Pancreas (tissue), 10 donors: ENCODE measurements at regions not wholly inside any gene's neighbourhood (a gene's known extent, or its start where the extent isn't known, plus 50 kb on each side); places are given as distances from the start of the nearest gene placed in this dataset.

ENCODE experiments used
- ATAC-seq, 4 donors: fragments of 200-7000 bp; cut with Tn5 transposase; one replicate each; pipeline versions ENCODE4 v1.8.0 to v1.9.1; 2020; ENCODE audit warnings: mild to moderate bottlenecking in 4 of 4, moderate library complexity in 4 of 4
- DNase-seq, 6 donors: peaks; one replicate each; pipeline ENCODE4 v3.0.0-alpha.2; 2020
- FAIRE-seq: peaks from 2 replicates; lab custom pipeline; 2012; peaks lifted over from hg19 to GRCh38; lab: Jason Lieb, UNC
- H3K27ac ChIP-seq, 4 donors: fragments of 200-600 bp; sonication (generic); 1 replicate in 3 of 4; 2 replicates in 1 of 4; pipeline versions ENCODE4 v1.5.0 to v1.8.0; 2020
- H3K27me3 ChIP-seq, 4 donors: fragments of 200-600 bp; one replicate each; pipeline ENCODE4 v1.8.0; 2021
- H3K36me3 ChIP-seq, 3 donors: fragments of 200-600 bp; sonication (generic) in 1 of 3; one replicate each; pipeline versions ENCODE4 v1.5.0 to v1.8.0; 2020 to 2021
- H3K4me1 ChIP-seq, 3 donors: fragments of 200-600 bp; one replicate each; pipeline ENCODE4 v1.8.0; 2021
- H3K4me3 ChIP-seq, 4 donors: fragments of 200-600 bp; sonication (generic) in 2 of 4; one replicate each; pipeline versions ENCODE4 v1.5.0 to v1.8.0; 2020 to 2021
- H3K9me3 ChIP-seq, 4 donors: fragments of 200-600 bp; one replicate each; pipeline ENCODE4 v1.8.0; 2021
- CTCF ChIP-seq, 4 donors: fragments of 200-600 bp; sonication (generic) in 3 of 4; IDR thresholded peaks; one replicate each; pipeline versions ENCODE4 v1.5.0 to v1.8.0; 2021; ENCODE audit warnings: antibody characterized with exemption in 4 of 4
- WGBS, 2 donors: extraction: QIAGEN DNeasy Blood & Tissue Kit; methylation state at CpG; one replicate each; pipeline ENCODE4 v1.1.7; 2013; 5-methylcytosine and 5-hydroxymethylcytosine counted together
- intact Hi-C, 3 donors: fragments of 100-400 bp; cut with DNase I; formaldehyde crosslinking; loops; one replicate each; pipeline versions ENCODE4 v1.11.1 to v1.14.2; 2022
- donor health status: healthy with polysubstance abuse.
- donor health status: DM: no; HTN: no; CAD: no; lungs with moderate emphysema.
- donor health status: DM: no; HTN: no; CAD: no.
- donor health status: control.
- donor health status: control.
- donor health status: Bipolar disorder and iron deficiency.
- donor health status: DM: yes; HTN: yes; CAD: no.
- donor health status: DM: no; HTN: no; CAD: no.
- donor health status: DM: no; HTN: no; CAD: no.
- donor health status: DM: yes; HTN: yes; CAD: no.

GRCh38 chr20:57768519-57768918, 58.7 kb upstream of the PMEPA1 start:
- 70 to 90% methylated on average over 1 of the region's 1 CpG for whole genome bisulfite sequencing, 2 donors
- Histone ChIP-seq H3K27ac (no peak overlapping the region), H3K4me1 (no peaks in the 10 kb centered on the region), H3K36me3 (no peaks in the 10 kb centered on the region), H3K4me3 (no peak overlapping the region), H3K9me3 (no peaks in the 10 kb centered on the region), H3K27me3 (no peaks in the 10 kb centered on the region)
- FAIRE-seq = no peak
- no peak for DNase-seq
- no peak for ATAC-seq
- intact Hi-C loops = no loop called here
- TF ChIP-seq CTCF (IDR thresholded peaks at IDR 0.05) = no peak

GRCh38 chr20:57767441-57767840, 57.6 kb upstream of the PMEPA1 start:
- Histone ChIP-seq H3K4me3 (no peak overlapping the region), H3K36me3 (no peaks in the 10 kb centered on the region), H3K27ac (no peak overlapping the region), H3K4me1 (no peaks in the 10 kb centered on the region), H3K27me3 (no peaks in the 10 kb centered on the region), H3K9me3 (no peaks in the 10 kb centered on the region)
- no peak for FAIRE-seq
- no peak for TF ChIP-seq CTCF (IDR thresholded peaks at IDR 0.05)
- no peak for DNase-seq
- ATAC-seq = no peak
- intact Hi-C loops = no loop called here

GRCh38 chr20:57763235-57763595, 53.4 kb upstream of the PMEPA1 start:
- DNase-seq (no peak), FAIRE-seq (no peak), ATAC-seq (no peak)
- WGBS, 2 donors = 50 to 59% methylated on average over 4 of the region's 4 CpGs
- Histone ChIP-seq H3K27ac (no peak overlapping the region), H3K36me3 (no peaks in the 10 kb centered on the region), H3K4me3 (no peak overlapping the region), H3K27me3 (no peaks in the 10 kb centered on the region), H3K4me1 (no peaks in the 10 kb centered on the region), H3K9me3 (no peaks in the 10 kb centered on the region)
- intact Hi-C loops = no loop called here
- TF ChIP-seq CTCF (IDR thresholded peaks at IDR 0.05) = no peak

- Histone ChIP-seq H3K4me3 (no peak overlapping the region), H3K27ac (no peak overlapping the region), H3K4me1 (no peaks in the 10 kb centered on the region), H3K27me3 (no peaks in the 10 kb centered on the region), H3K9me3 (no peaks in the 10 kb centered on the region), H3K36me3 (no peaks in the 10 kb centered on the region)
- ATAC-seq (no peak), FAIRE-seq (no peak), DNase-seq (no peak)
- WGBS, 2 donors = 56 to 68% methylated on average over 8 of the region's 8 CpGs
- intact Hi-C loops = no loop called here
- TF ChIP-seq CTCF (IDR thresholded peaks at IDR 0.05) = no peak
Observed at GRCh38 chr20:57762531-57763234, 52.9 kb upstream of the PMEPA1 start.

- 60 to 66% methylated on average over 3 of the region's 3 CpGs for WGBS, 2 donors
- Histone ChIP-seq H3K9me3 (no peaks in the 10 kb centered on the region), H3K4me1 (no peaks in the 10 kb centered on the region), H3K27ac (no peak overlapping the region), H3K36me3 (no peaks in the 10 kb centered on the region), H3K27me3 (no peaks in the 10 kb centered on the region), H3K4me3 (no peak overlapping the region)
- FAIRE-seq (no peak), DNase-seq (no peak), ATAC-seq (no peak)
- intact Hi-C loops = no loop called here
- TF ChIP-seq CTCF (IDR thresholded peaks at IDR 0.05) = no peak
Observed at GRCh38 chr20:57761413-57761734, 51.6 kb upstream of the PMEPA1 start.
